ENCODE measurements at regions not wholly inside any gene's neighbourhood (a gene's known extent, or its start where the extent isn't known, plus 50 kb on each side); places are given as distances from the start of the nearest gene placed in this dataset.

DNA sequence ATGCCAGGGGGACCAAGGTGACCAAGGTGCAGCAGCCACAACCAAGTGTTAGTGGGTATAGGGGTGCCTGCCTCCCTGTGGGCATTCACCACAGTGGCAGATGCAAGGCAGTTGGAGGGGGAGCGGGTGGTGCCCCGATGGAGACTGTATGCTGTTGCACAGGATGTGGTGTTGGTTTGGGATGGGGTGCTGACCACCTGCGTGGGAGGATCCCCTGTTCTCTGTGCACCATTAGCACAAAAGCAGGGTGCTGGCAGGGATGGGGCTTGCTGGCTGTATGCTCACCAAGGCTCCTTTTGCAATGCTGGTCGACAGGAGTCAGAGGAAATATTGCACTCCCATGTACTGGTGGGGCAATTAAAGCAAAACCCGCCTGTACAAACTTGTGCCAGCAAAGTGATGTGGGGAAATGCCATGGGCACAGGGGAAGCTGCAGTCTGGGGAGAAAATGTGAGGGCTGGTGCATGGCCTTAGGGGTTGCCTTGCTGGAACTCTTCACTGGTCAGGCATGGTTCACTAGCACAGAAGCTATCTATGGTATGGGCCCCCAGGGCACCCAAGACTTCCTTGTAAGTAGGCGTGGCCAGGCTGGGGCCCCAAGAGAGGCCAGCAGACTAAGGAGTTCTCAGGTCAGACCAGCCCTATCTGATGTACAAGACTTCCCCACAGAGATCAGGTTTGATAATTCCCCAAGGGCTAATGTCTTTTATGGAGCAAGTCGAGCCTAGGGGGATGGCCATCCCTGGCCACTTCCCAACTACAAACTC lies 51.9 kb upstream of the GNAT3 start:
- Histone ChIP-seq H3K4ac (replicated peaks; ENCODE audit: insufficient read length, low read depth, low read length) (no peak overlapping the region), H4K5ac (ENCODE audit: insufficient read length, low read depth, low read length) (no peak overlapping the region), H3K23me2 (ENCODE audit: low read depth, low read length) (no peaks in the 10 kb centered on the region), H2AK5ac (ENCODE audit: low read depth, low read length) (no peak overlapping the region), H3K9me3 (ENCODE audit: insufficient read depth in 2 of 2, low read depth in 1 of 2, low read length in 1 of 2) (no peaks in the 10 kb centered on the region), H2BK20ac (ENCODE audit: low read length) (no peak overlapping the region), H3K79me2 (ENCODE audit: control insufficient read depth in 1 of 2, insufficient read depth in 2 of 2, low read length in 2 of 2) (no peaks in the 10 kb centered on the region), H4K8ac (ENCODE audit: extremely low read depth, insufficient read depth, low read length) (peak overlapping the region; percentile 15; the same call in 1 of the 2 replicates), H2BK15ac (ENCODE audit: low read length) (no peak overlapping the region), H3K23ac (ENCODE audit: insufficient read length) (no peak overlapping the region), H4K20me1 (replicated peaks in 1 of 2; ENCODE audit: control insufficient read depth in 1 of 2, insufficient read depth in 2 of 2, low read length in 2 of 2) (no peaks in the 10 kb centered on the region), H3K27ac (ENCODE audit: low read depth, low read length) (no peak overlapping the region), H3K56ac (replicated peaks; ENCODE audit: insufficient read length, low read depth, low read length) (no peak overlapping the region), H3K27me3 (replicated peaks in 1 of 4; ENCODE audit: control insufficient read depth in 3 of 4, extremely low read depth in 1 of 4, insufficient read depth in 3 of 4, low read length in 3 of 4) (no peaks in the 10 kb centered on the region), H3K36me3 (ENCODE audit: control insufficient read depth in 2 of 4, insufficient read depth in 4 of 4, low read length in 3 of 4) (no peaks in the 10 kb centered on the region), H2BK12ac (ENCODE audit: low read depth, low read length) (no peak overlapping the region), H3K18ac (ENCODE audit: extremely low read depth, low read length) (no peak overlapping the region), H3K4me3 (ENCODE audit: extremely low read depth in 1 of 4, insufficient read depth in 2 of 4, low read depth in 3 of 4, low read length in 4 of 4) (no peak overlapping the region), H3K9ac (replicated peaks in 1 of 4; ENCODE audit: extremely low read depth in 1 of 4, low read depth in 3 of 4, low read length in 3 of 4) (no peak overlapping the region), H3K14ac (ENCODE audit: insufficient read length) (no peak overlapping the region), H3K4me1 (replicated peaks in 1 of 4; ENCODE audit: control insufficient read depth in 3 of 4, insufficient read depth in 4 of 4, low read length in 3 of 4) (no peaks in the 10 kb centered on the region), H2BK5ac (ENCODE audit: low read depth, low read length) (no peak overlapping the region), H3K79me1 (ENCODE audit: low read depth, low read length) (no peaks in the 10 kb centered on the region), H2BK120ac (replicated peaks; ENCODE audit: low read depth, low read length) (no peak overlapping the region), H3K4me2 (ENCODE audit: insufficient read depth in 1 of 2, low read depth in 2 of 2, low read length in 2 of 2) (no peak overlapping the region), H4K91ac (replicated peaks; ENCODE audit: insufficient read length, low read length) (no peak overlapping the region), H2AFZ (ENCODE audit: low read length) (no peak overlapping the region)
- POLR2A ChIA-PET (ENCODE audit: partially characterized antibody), result no interaction called here
- DNase-seq (ENCODE audit: low read depth in 1 of 2, low spot score in 2 of 2), result no peak
- 79% methylated on average over 6 of the region's 7 CpGs; no CpG with 5 or more reads in 1 of the 2 experiments for WGBS, 2 experiments (ENCODE audit: extremely low coverage in 1 of 2, insufficient coverage in 1 of 2, insufficient read length in 1 of 2, insufficient replicate concordance in 2 of 2, low coverage in 1 of 2, low lambda C conversion rate in 2 of 2, missing lambda C conversion rate in 1 of 2)
- FAIRE-seq, result no peak
- CTCF ChIA-PET (ENCODE audit: partially characterized antibody), result no interaction called here
- TF ChIP-seq, protein P1, sequence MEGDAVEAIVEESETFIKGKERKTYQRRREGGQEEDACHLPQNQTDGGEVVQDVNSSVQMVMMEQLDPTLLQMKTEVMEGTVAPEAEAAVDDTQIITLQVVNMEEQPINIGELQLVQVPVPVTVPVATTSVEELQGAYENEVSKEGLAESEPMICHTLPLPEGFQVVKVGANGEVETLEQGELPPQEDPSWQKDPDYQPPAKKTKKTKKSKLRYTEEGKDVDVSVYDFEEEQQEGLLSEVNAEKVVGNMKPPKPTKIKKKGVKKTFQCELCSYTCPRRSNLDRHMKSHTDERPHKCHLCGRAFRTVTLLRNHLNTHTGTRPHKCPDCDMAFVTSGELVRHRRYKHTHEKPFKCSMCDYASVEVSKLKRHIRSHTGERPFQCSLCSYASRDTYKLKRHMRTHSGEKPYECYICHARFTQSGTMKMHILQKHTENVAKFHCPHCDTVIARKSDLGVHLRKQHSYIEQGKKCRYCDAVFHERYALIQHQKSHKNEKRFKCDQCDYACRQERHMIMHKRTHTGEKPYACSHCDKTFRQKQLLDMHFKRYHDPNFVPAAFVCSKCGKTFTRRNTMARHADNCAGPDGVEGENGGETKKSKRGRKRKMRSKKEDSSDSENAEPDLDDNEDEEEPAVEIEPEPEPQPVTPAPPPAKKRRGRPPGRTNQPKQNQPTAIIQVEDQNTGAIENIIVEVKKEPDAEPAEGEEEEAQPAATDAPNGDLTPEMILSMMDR (IDR thresholded peaks at IDR 0.05; ENCODE audit: control extremely low read depth in 1 of 3, insufficient read depth in 1 of 3, low read depth in 1 of 3, low read length in 3 of 3), result no peak
- TF ChIP-seq JUND (IDR thresholded peaks at IDR 0.05; ENCODE audit: low read length) (no peak), PHF8 (conservative IDR thresholded peaks at IDR 0.05; ENCODE audit: low read depth, low read length) (no peak), CTBP2 (IDR thresholded peaks at IDR 0.05; ENCODE audit: borderline replicate concordance, insufficient read depth, insufficient read length, low read length) (no peak), CHD1 (IDR thresholded peaks at IDR 0.05; ENCODE audit: low read depth, low read length) (no peak), HDAC6 (IDR thresholded peaks at IDR 0.05; ENCODE audit: low read depth, low read length) (no peak), SIRT6 (IDR thresholded peaks at IDR 0.05; ENCODE audit: low read length) (no peak), NRF1 (IDR thresholded peaks at IDR 0.05; ENCODE audit: low read depth, low read length) (no peak), TCF12 (IDR thresholded peaks at IDR 0.05; ENCODE audit: low read depth, low read length) (no peak), SAP30 (IDR thresholded peaks at IDR 0.05; ENCODE audit: insufficient read depth, insufficient replicate concordance, low read length) (no peak), SRF (IDR thresholded peaks at IDR 0.05; ENCODE audit: low read depth, low read length) (no peak)

Measured in H1 (cell line).